Endothelial cell (in vitro differentiated cells): ENCODE measurements at regions not wholly inside any gene's neighbourhood (a gene's known extent, or its start where the extent isn't known, plus 50 kb on each side); places are given as distances from the start of the nearest gene placed in this dataset.
A peak's percentile ranks its signal among the peaks of the same experiment; 100 is the strongest.

Experiments used
- DNase-seq: peaks from one replicate; pipeline ENCODE4 v3.0.0; 2021; ENCODE audit warnings: low spot score
- H3K27ac Mint-ChIP-seq: one replicate; pipeline ENCODE4 v1.8.0; 2021; ENCODE audit warnings: mixed read lengths, inconsistent platforms; ENCODE audit not compliant: unreplicated experiment
- H3K27me3 Mint-ChIP-seq: one replicate; pipeline ENCODE4 v1.8.0; 2021; ENCODE audit warnings: mild to moderate bottlenecking, moderate library complexity, mixed read lengths, inconsistent platforms; ENCODE audit not compliant: unreplicated experiment
- H3K36me3 Mint-ChIP-seq: one replicate; pipeline ENCODE4 v1.8.0; 2021; ENCODE audit warnings: mild to moderate bottlenecking, low read depth, mixed read lengths, inconsistent platforms; ENCODE audit not compliant: unreplicated experiment
- H3K4me1 Mint-ChIP-seq: one replicate; pipeline ENCODE4 v1.8.0; 2021; ENCODE audit warnings: mild to moderate bottlenecking, mixed read lengths, inconsistent platforms; ENCODE audit not compliant: unreplicated experiment
- H3K4me3 Mint-ChIP-seq: one replicate; pipeline ENCODE4 v1.8.0; 2021; ENCODE audit warnings: mild to moderate bottlenecking, mixed read lengths, inconsistent platforms; ENCODE audit not compliant: unreplicated experiment
- H3K9me3 Mint-ChIP-seq: one replicate; pipeline ENCODE4 v1.8.0; 2021; ENCODE audit warnings: mixed read lengths, inconsistent platforms; ENCODE audit not compliant: unreplicated experiment
- CTCF ChIP-seq: fragments of 200-600 bp; sonication (generic); IDR thresholded peaks from one replicate; pipeline ENCODE4 v1.5.0; 2021; ENCODE audit warnings: antibody characterized with exemption; ENCODE audit not compliant: unreplicated experiment

- Mint-ChIP-seq H3K4me3 (no peak overlapping the region), H3K27me3 (no peaks in the 10 kb centered on the region), H3K9me3 (no peaks in the 10 kb centered on the region), H3K27ac (no peak overlapping the region), H3K4me1 (no peaks in the 10 kb centered on the region), H3K36me3 (no peaks in the 10 kb centered on the region)
- DNase-seq: no peak
- TF ChIP-seq CTCF: no peak
Observed at GRCh38 chr13:31905961-31906360, 125.6 kb upstream of the FRY start.

GRCh38 chr13:31908696-31909411 is 122.7 kb upstream of the FRY start:
- no peak for TF ChIP-seq CTCF
- Mint-ChIP-seq H3K36me3 (no peaks in the 10 kb centered on the region), H3K27me3 (no peaks in the 10 kb centered on the region), H3K4me1 (peaks cover 3% of the 10 kb centered on the region), H3K27ac (no peak overlapping the region), H3K9me3 (no peaks in the 10 kb centered on the region), H3K4me3 (no peak overlapping the region)
- DNase-seq: no peak

- TF ChIP-seq CTCF: peak; percentile 88
- no peaks in the 10 kb centered on the region for H3K9me3 Mint-ChIP-seq
- no peak overlapping the region for H3K4me3 Mint-ChIP-seq
- no peaks in the 10 kb centered on the region for H3K27me3 Mint-ChIP-seq
- peaks cover 3% of the 10 kb centered on the region for H3K4me1 Mint-ChIP-seq
- no peaks in the 10 kb centered on the region for H3K36me3 Mint-ChIP-seq
- H3K27ac Mint-ChIP-seq: no peak overlapping the region
- DNase-seq: peak; percentile 57
Observed at GRCh38 chr13:31909864-31910551, 121.6 kb upstream of the FRY start.

GRCh38 chr13:31910633-31911032 is 120.9 kb upstream of the FRY start:
- H3K4me3 Mint-ChIP-seq: no peak overlapping the region
- no peak for DNase-seq

More at GRCh38 chr13:31910633-31911032, 120.9 kb upstream of the FRY start:
- Mint-ChIP-seq H3K27me3 (no peaks in the 10 kb centered on the region), H3K4me1 (peaks cover 3% of the 10 kb centered on the region), H3K36me3 (no peaks in the 10 kb centered on the region), H3K27ac (no peak overlapping the region), H3K9me3 (no peaks in the 10 kb centered on the region)
- no peak for TF ChIP-seq CTCF
